HCT116 (cell line): ENCODE measurements at regions not wholly inside any gene's neighbourhood (a gene's known extent, or its start where the extent isn't known, plus 50 kb on each side); places are given as distances from the start of the nearest gene placed in this dataset.

ENCODE experiments used
- ATAC-seq: fragments of 200-7000 bp; cut with Tn5 transposase; 2 replicates; pipeline ENCODE4 v1.9.1; 2020; ENCODE audit warnings: mild to moderate bottlenecking, moderate library complexity
- BruUV-seq: library from RNA; stranded (reverse); fragments of 400-500 nt; replicated peaks from 2 replicates; lab custom pipeline; 2021; lab: Mats Ljungman, UMichigan
- CTCF ChIA-PET: fragments of 300-600 bp; sonication (Branson Sonifier 250); formaldehyde crosslinking; loops from one replicate; lab custom pipeline; 2021; ENCODE audit warnings: antibody characterized with exemption; lab: Charles Lee
- POLR2A ChIA-PET: fragments of 300-600, 350-600 bp; sonication (Branson Sonifier 250); formaldehyde crosslinking; loops from one replicate; lab custom pipeline; 2021; ENCODE audit warnings: antibody characterized with exemption; lab: Charles Lee
- RAD21 ChIA-PET, 2 experiments: fragments of 300-600 bp; sonication (Branson Sonifier 250); formaldehyde crosslinking; loops; one replicate each; lab custom pipeline; 2023; ENCODE audit warnings: low total read pairs in 2 of 2; ENCODE audit not compliant: uncharacterized antibody in 2 of 2, unreplicated experiment in 2 of 2, low non-redundant PET in 1 of 2; lab: Charles Lee
- DNase-seq: peaks from one replicate; pipeline ENCODE4 v3.0.0-alpha.2; 2010; ENCODE audit warnings: low read depth, low spot score
- H2AFZ ChIP-seq: fragments of 200-600 bp; shearing (Covaris generic), sonication (generic); 2 replicates; pipeline ENCODE4 v1.6.1; 2017; ENCODE audit warnings: low read depth, mixed run types, mixed read lengths, antibody characterized with exemption, low read length; ENCODE audit not compliant: poor library complexity, severe bottlenecking
- H3K27ac ChIP-seq: 2 replicates; pipeline ENCODE4 v1.5.1; 2012; ENCODE audit warnings: low read depth, low read length
- H3K27me3 ChIP-seq: fragments of 200-600 bp; sonication (generic); 2 replicates; pipeline ENCODE4 v1.6.1; 2016; ENCODE audit warnings: mixed run types, low read length, mixed read lengths; ENCODE audit not compliant: insufficient read depth
- H3K36me3 ChIP-seq, 2 experiments: fragments of 200-500 bp in 1 of 2; fragments of 200-600 bp in 1 of 2; sonication (Bioruptor generic) in 1 of 2; sonication (generic) in 1 of 2; 2 replicates each; pipeline versions ENCODE4 v1.5.1 to v1.6.1; 2014 to 2016; ENCODE audit warnings: low read length in 2 of 2, inconsistent platforms in 1 of 2, mixed read lengths in 1 of 2, mixed run types in 1 of 2; ENCODE audit not compliant: insufficient read depth in 2 of 2, control insufficient read depth in 1 of 2
- H3K4me1 ChIP-seq, 2 experiments: fragments of 200-600 bp in 1 of 2; sonication (generic) in 1 of 2; 2 replicates each; pipeline versions ENCODE4 v1.5.1 to v1.6.1; 2012 to 2017; ENCODE audit warnings: low read length in 2 of 2, inconsistent platforms in 1 of 2, mild to moderate bottlenecking in 1 of 2, mixed read lengths in 1 of 2, mixed run types in 1 of 2, moderate library complexity in 1 of 2; ENCODE audit not compliant: insufficient read depth in 2 of 2, control insufficient read depth in 1 of 2
- H3K4me2 ChIP-seq: fragments of 200-600 bp; sonication (generic); 2 replicates; pipeline ENCODE4 v1.6.1; 2017; ENCODE audit warnings: mixed run types, low read length, mixed read lengths
- H3K4me3 ChIP-seq, 2 experiments: fragments of 200-600 bp in 1 of 2; sonication (generic) in 1 of 2; replicated peaks in 1 of 2; 2 replicates each; pipeline ENCODE4 v1.5.1; 2011 to 2016; ENCODE audit warnings: low read length in 2 of 2, control low read depth in 1 of 2, low read depth in 1 of 2, mild to moderate bottlenecking in 1 of 2, mixed read lengths in 1 of 2, mixed run types in 1 of 2
- H3K79me2 ChIP-seq: fragments of 200-600 bp; sonication (generic); 2 replicates; pipeline ENCODE4 v1.6.1; 2017; ENCODE audit warnings: mild to moderate bottlenecking, mixed run types, low read length, moderate library complexity, mixed read lengths; ENCODE audit not compliant: insufficient read depth
- H3K9ac ChIP-seq: fragments of 200-600 bp; sonication (generic); 2 replicates; pipeline ENCODE4 v1.6.1; 2016; ENCODE audit warnings: low read length, mixed read lengths
- H3K9me2 ChIP-seq: fragments of 200-600 bp; sonication (generic), shearing (Covaris generic); 2 replicates; pipeline ENCODE4 v1.6.1; 2017; ENCODE audit warnings: mixed run types, mild to moderate bottlenecking, moderate library complexity; ENCODE audit not compliant: insufficient read depth
- H3K9me3 ChIP-seq, 2 experiments: fragments of 200-500 bp in 1 of 2; fragments of 200-600 bp in 1 of 2; sonication (Bioruptor generic) in 1 of 2; sonication (generic) in 1 of 2; 2 replicates each; pipeline ENCODE4 v1.6.1; 2014 to 2017; ENCODE audit warnings: low read length in 2 of 2, mixed read lengths in 2 of 2, inconsistent platforms in 1 of 2, low read depth in 1 of 2, mild to moderate bottlenecking in 1 of 2, mixed run types in 1 of 2, moderate library complexity in 1 of 2; ENCODE audit not compliant: control insufficient read depth in 1 of 2, insufficient read depth in 1 of 2
- H4K20me1 ChIP-seq: fragments of 200-600 bp; sonication (generic), shearing (Covaris generic); 2 replicates; pipeline ENCODE4 v1.6.1; 2017; ENCODE audit warnings: mixed run types, mild to moderate bottlenecking, moderate library complexity; ENCODE audit not compliant: insufficient read depth
- EGR1 ChIP-seq: IDR thresholded peaks from 2 replicates; pipeline ENCODE4 v1.6.1; 2012; ENCODE audit warnings: low read depth
- EZH2 ChIP-seq: fragments of 200-600 bp; sonication (generic); IDR thresholded peaks from 2 replicates; pipeline ENCODE4 v1.6.1; 2017; ENCODE audit warnings: antibody characterized with exemption, mixed run types
- SP1 ChIP-seq: IDR thresholded peaks from 2 replicates; pipeline ENCODE4 v1.6.1; 2012; ENCODE audit warnings: low read depth
- SRF ChIP-seq: IDR thresholded peaks from 2 replicates; pipeline ENCODE4 v1.6.1; 2012; ENCODE audit warnings: low read depth
- TCF7L2 ChIP-seq: IDR thresholded peaks from 2 replicates; pipeline ENCODE4 v1.7.0; 2011; ENCODE audit warnings: borderline replicate concordance, inconsistent platforms; ENCODE audit not compliant: insufficient read depth, insufficient read length; ENCODE audit errors: extremely low read depth
- YY1 ChIP-seq: IDR thresholded peaks from 2 replicates; pipeline ENCODE4 v1.6.1; 2011; ENCODE audit warnings: low read length, low read depth, moderate library complexity, mild to moderate bottlenecking; ENCODE audit not compliant: insufficient replicate concordance; ENCODE audit errors: extremely low read depth
- ZNF274 ChIP-seq: fragments of 200-500 bp; sonication (Bioruptor generic); IDR thresholded peaks from 2 replicates; pipeline ENCODE4 v1.6.1; 2014; ENCODE audit warnings: mild to moderate bottlenecking, low read depth, low read length, inconsistent platforms
- intact Hi-C: fragments of 100-400 bp; cut with micrococcal nuclease; formaldehyde crosslinking; loops from 2 replicates; pipeline ENCODE4 v1.10.0; 2022
- TF ChIP-seq, protein P1 (sequence below), 3 experiments: fragments of 200-600 bp in 1 of 3; sonication (generic) in 1 of 3; IDR thresholded peaks in 2 of 3; conservative IDR thresholded peaks in 1 of 3; 2 replicates each; pipeline ENCODE4 v1.5.1; 2012 to 2017; ENCODE audit warnings: low read depth in 2 of 3, low read length in 2 of 3, antibody characterized with exemption in 1 of 3, borderline replicate concordance in 1 of 3, control low read depth in 1 of 3, mild to moderate bottlenecking in 1 of 3, mixed read lengths in 1 of 3, mixed run types in 1 of 3, moderate library complexity in 1 of 3; ENCODE audit not compliant: insufficient read depth in 1 of 3
- TF ChIP-seq, protein P2 (sequence below): IDR thresholded peaks from 2 replicates; pipeline ENCODE4 v1.6.1; 2012

DNA sequence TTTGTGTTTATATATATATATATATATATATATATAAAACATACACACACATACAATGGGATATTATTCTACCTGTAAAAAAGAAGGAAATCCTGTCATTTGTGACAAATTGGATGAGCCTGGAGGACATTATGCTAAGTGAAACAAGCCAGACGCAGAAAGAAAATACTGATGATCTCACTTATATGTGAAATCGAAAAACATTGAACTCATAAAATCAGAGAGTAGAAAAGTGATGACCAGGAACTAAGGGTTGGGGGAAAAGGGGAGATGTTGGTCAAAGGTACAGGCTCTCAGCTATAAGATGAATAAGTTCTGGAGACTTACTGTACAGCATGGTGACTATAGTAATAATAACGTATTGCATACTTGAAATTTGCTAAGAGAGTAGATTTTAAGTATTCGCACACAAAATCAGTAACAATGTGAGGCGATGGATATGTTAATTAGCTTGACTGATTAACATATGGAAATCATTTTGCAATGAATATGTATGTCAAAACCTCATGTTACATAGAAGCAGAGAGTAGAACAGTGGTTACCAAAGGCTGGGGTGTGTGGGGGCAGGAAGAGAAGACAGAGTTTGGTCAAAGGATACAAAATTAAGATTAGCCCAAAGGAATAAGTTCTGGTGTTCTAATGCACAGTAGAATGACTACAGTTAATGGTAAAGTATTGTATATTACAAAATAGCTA lies 92.3 kb upstream of the PHACTR1 start:
- ATAC-seq (no peak), DNase-seq (no peak)
- ChIA-PET CTCF (no interaction called here), RAD21 (no interaction called here), POLR2A (no interaction called here)
- intact Hi-C loops = no loop called here
- no peak overlapping the region for H3K27ac ChIP-seq
- no peaks in the 10 kb centered on the region for H3K9me2 ChIP-seq
- H4K20me1 ChIP-seq = no peaks in the 10 kb centered on the region
- H3K4me1 ChIP-seq = no peaks in the 10 kb centered on the region
- no peaks in the 10 kb centered on the region for H3K9me3 ChIP-seq
- no TSS peak for BruUV-seq
- no peak overlapping the region for H3K9ac ChIP-seq
- H3K79me2 ChIP-seq = no peaks in the 10 kb centered on the region
- no peak overlapping the region for H2AFZ ChIP-seq
- H3K36me3 ChIP-seq = no peaks in the 10 kb centered on the region
- no peak overlapping the region for H3K4me2 ChIP-seq
- no peaks in the 10 kb centered on the region for H3K27me3 ChIP-seq
- no peak overlapping the region for H3K4me3 ChIP-seq
- TF ChIP-seq, protein P1, sequence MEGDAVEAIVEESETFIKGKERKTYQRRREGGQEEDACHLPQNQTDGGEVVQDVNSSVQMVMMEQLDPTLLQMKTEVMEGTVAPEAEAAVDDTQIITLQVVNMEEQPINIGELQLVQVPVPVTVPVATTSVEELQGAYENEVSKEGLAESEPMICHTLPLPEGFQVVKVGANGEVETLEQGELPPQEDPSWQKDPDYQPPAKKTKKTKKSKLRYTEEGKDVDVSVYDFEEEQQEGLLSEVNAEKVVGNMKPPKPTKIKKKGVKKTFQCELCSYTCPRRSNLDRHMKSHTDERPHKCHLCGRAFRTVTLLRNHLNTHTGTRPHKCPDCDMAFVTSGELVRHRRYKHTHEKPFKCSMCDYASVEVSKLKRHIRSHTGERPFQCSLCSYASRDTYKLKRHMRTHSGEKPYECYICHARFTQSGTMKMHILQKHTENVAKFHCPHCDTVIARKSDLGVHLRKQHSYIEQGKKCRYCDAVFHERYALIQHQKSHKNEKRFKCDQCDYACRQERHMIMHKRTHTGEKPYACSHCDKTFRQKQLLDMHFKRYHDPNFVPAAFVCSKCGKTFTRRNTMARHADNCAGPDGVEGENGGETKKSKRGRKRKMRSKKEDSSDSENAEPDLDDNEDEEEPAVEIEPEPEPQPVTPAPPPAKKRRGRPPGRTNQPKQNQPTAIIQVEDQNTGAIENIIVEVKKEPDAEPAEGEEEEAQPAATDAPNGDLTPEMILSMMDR (IDR thresholded peaks at IDR 0.05 in 2 of 3, conservative IDR thresholded peaks at IDR 0.05 in 1 of 3; ENCODE audit: borderline replicate concordance in 1 of 3, insufficient read depth in 1 of 3, low read depth in 2 of 3, low read length in 2 of 3) = no peak

DNA sequence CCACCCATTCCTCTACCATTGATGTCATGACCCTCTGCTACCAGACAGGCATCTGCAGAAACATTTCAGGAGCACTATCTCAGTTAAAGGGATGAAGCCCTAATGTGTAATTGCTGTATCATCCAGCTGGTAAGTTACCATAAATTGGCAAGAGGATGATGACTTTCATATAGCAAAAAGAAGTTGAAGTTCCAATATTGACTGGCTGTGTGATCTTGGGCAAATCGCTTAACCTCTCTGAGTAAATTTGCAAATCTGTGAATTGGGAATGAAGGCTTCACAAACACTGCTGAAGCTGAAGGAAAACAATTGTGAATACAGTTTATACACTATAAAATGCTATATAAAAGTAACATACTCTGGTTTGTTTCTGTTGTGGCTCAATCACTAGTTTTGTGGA lies 89.5 kb upstream of the PHACTR1 start:
- DNase-seq = no peak
- intact Hi-C loops = no loop called here
- Histone ChIP-seq H3K9me3 (no peaks in the 10 kb centered on the region), H3K27ac (no peak overlapping the region), H4K20me1 (no peaks in the 10 kb centered on the region), H3K36me3 (no peaks in the 10 kb centered on the region), H3K27me3 (no peaks in the 10 kb centered on the region), H3K79me2 (no peaks in the 10 kb centered on the region), H3K9me2 (no peaks in the 10 kb centered on the region), H3K9ac (no peak overlapping the region), H3K4me1 (no peaks in the 10 kb centered on the region), H3K4me3 (no peak overlapping the region), H2AFZ (no peak overlapping the region), H3K4me2 (no peak overlapping the region)
- ATAC-seq = no peak
- ChIA-PET POLR2A (no interaction called here), CTCF (no interaction called here), RAD21 (no interaction called here)
- no TSS peak for BruUV-seq
- TF ChIP-seq SRF (no peak), ZNF274 (no peak), SP1 (no peak), EZH2 (no peak), EGR1 (no peak), YY1 (no peak), TCF7L2 (no peak)
- TF ChIP-seq, protein P2, sequence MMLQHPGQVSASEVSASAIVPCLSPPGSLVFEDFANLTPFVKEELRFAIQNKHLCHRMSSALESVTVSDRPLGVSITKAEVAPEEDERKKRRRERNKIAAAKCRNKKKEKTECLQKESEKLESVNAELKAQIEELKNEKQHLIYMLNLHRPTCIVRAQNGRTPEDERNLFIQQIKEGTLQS = no peak
